ENCODE measurements at regions not wholly inside any gene's neighbourhood (a gene's known extent, or its start where the extent isn't known, plus 50 kb on each side); places are given as distances from the start of the nearest gene placed in this dataset.

- no peaks in the 10 kb centered on the region for H3K27me3 ChIP-seq (ENCODE audit: control insufficient read depth in 1 of 2, insufficient read depth in 1 of 2, low read length in 2 of 2)
- no peak overlapping the region for H3K4me2 ChIP-seq (ENCODE audit: low read length, poor library complexity, severe bottlenecking)
- no peak overlapping the region for H3K23ac ChIP-seq (ENCODE audit: low read length in 2 of 2)
- no peak overlapping the region for H2BK5ac ChIP-seq (ENCODE audit: low read depth, low read length, poor library complexity, severe bottlenecking)
- no peak overlapping the region for H3K27ac ChIP-seq (ENCODE audit: low read length, poor library complexity, severe bottlenecking)
- H3K79me1 ChIP-seq (replicated peaks; ENCODE audit: low read length, poor library complexity, severe bottlenecking) = no peaks in the 10 kb centered on the region
- no peak overlapping the region for H2AK5ac ChIP-seq (ENCODE audit: low read length, severe bottlenecking)
- no peak overlapping the region for H4K91ac ChIP-seq (ENCODE audit: low read length)
- no peaks in the 10 kb centered on the region for H3K36me3 ChIP-seq (ENCODE audit: control insufficient read depth in 1 of 2, insufficient read depth in 2 of 2, low read depth in 1 of 2, low read length in 2 of 2)
- no peaks in the 10 kb centered on the region for H3K9me3 ChIP-seq (ENCODE audit: control insufficient read depth, low read length)
- no peaks in the 10 kb centered on the region for H3K4me1 ChIP-seq (ENCODE audit: control insufficient read depth, insufficient read depth, low read depth, low read length)
- H3K14ac ChIP-seq (ENCODE audit: low read length in 2 of 2) = no peak overlapping the region
- H3K18ac ChIP-seq (ENCODE audit: low read depth in 1 of 2, low read length in 2 of 2) = peak overlapping the region in 1 of 2 experiments; percentile 12
- H4K8ac ChIP-seq (ENCODE audit: low read length) = no peak overlapping the region
- no peak overlapping the region for H3K4me3 ChIP-seq (ENCODE audit: insufficient read depth in 1 of 2, low read depth in 1 of 2, low read length in 2 of 2)
- no peak overlapping the region for H2BK12ac ChIP-seq (ENCODE audit: low read length in 2 of 2)
- H2AFZ ChIP-seq (ENCODE audit: low read depth, low read length) = no peak overlapping the region
- no peak overlapping the region for H3K4ac ChIP-seq (ENCODE audit: low read depth in 1 of 2, low read length in 2 of 2)
- H2BK120ac ChIP-seq (ENCODE audit: low read depth, low read length) = no peak overlapping the region
- no peak for DNase-seq
- peak overlapping the region; percentile 65 for H3K9ac ChIP-seq (ENCODE audit: low read length)
- H2BK15ac ChIP-seq (ENCODE audit: low read depth, poor library complexity, severe bottlenecking) = no peak overlapping the region
Measured at GRCh38 chr17:68718465-68718864, 117.3 kb upstream of the FAM20A start.

- Histone ChIP-seq H3K27me3 (ENCODE audit: control insufficient read depth in 1 of 2, insufficient read depth in 1 of 2, low read length in 2 of 2) (peaks cover 0 to 13% of the 10 kb centered on the region in 2 experiments), H3K27ac (ENCODE audit: low read length, poor library complexity, severe bottlenecking) (no peak overlapping the region), H2AK5ac (ENCODE audit: low read length, severe bottlenecking) (no peak overlapping the region), H3K9ac (ENCODE audit: low read length) (no peak overlapping the region), H3K23ac (ENCODE audit: low read length in 2 of 2) (no peak overlapping the region), H2AFZ (ENCODE audit: low read depth, low read length) (no peak overlapping the region), H2BK15ac (ENCODE audit: low read depth, poor library complexity, severe bottlenecking) (no peak overlapping the region), H3K9me3 (ENCODE audit: control insufficient read depth, low read length) (no peaks in the 10 kb centered on the region), H3K4me3 (ENCODE audit: insufficient read depth in 1 of 2, low read depth in 1 of 2, low read length in 2 of 2) (no peak overlapping the region), H3K4me1 (ENCODE audit: control insufficient read depth, insufficient read depth, low read depth, low read length) (no peaks in the 10 kb centered on the region), H3K14ac (ENCODE audit: low read length in 2 of 2) (no peak overlapping the region), H3K18ac (ENCODE audit: low read depth in 1 of 2, low read length in 2 of 2) (peak overlapping the region in 1 of 2 experiments; percentile 52), H2BK120ac (ENCODE audit: low read depth, low read length) (no peak overlapping the region), H4K91ac (ENCODE audit: low read length) (peak overlapping the region; percentile 36), H2BK5ac (ENCODE audit: low read depth, low read length, poor library complexity, severe bottlenecking) (no peak overlapping the region), H2BK12ac (ENCODE audit: low read length in 2 of 2) (peak overlapping the region; percentile 44 to 55), H3K4ac (ENCODE audit: low read depth in 1 of 2, low read length in 2 of 2) (peak overlapping the region; percentile 46 to 54), H4K8ac (ENCODE audit: low read length) (peak overlapping the region; percentile 59), H3K79me1 (replicated peaks; ENCODE audit: low read length, poor library complexity, severe bottlenecking) (no peaks in the 10 kb centered on the region), H3K36me3 (ENCODE audit: control insufficient read depth in 1 of 2, insufficient read depth in 2 of 2, low read depth in 1 of 2, low read length in 2 of 2) (no peaks in the 10 kb centered on the region), H3K4me2 (ENCODE audit: low read length, poor library complexity, severe bottlenecking) (no peak overlapping the region)
- no peak for DNase-seq
- WGBS = 100% methylated on average over 1 of the region's 2 CpGs
Measured at GRCh38 chr17:68714676-68715075, 113.5 kb upstream of the FAM20A start.

- H2BK15ac ChIP-seq (ENCODE audit: low read depth, poor library complexity, severe bottlenecking) = no peak overlapping the region
- no peak overlapping the region for H3K4me2 ChIP-seq (ENCODE audit: low read length, poor library complexity, severe bottlenecking)
- H3K27ac ChIP-seq (ENCODE audit: low read length, poor library complexity, severe bottlenecking) = no peak overlapping the region
- 2% methylated on average over 4 of the region's 4 CpGs for WGBS
- no peak overlapping the region for H2AFZ ChIP-seq (ENCODE audit: low read depth, low read length)
- no peaks in the 10 kb centered on the region for H3K36me3 ChIP-seq (ENCODE audit: control insufficient read depth in 1 of 2, insufficient read depth in 2 of 2, low read depth in 1 of 2, low read length in 2 of 2)
- no peak overlapping the region for H2AK5ac ChIP-seq (ENCODE audit: low read length, severe bottlenecking)
- H3K9ac ChIP-seq (ENCODE audit: low read length) = no peak overlapping the region
- H3K4me3 ChIP-seq (ENCODE audit: insufficient read depth in 1 of 2, low read depth in 1 of 2, low read length in 2 of 2) = no peak overlapping the region
- H2BK120ac ChIP-seq (ENCODE audit: low read depth, low read length) = no peak overlapping the region
- no peak overlapping the region for H4K8ac ChIP-seq (ENCODE audit: low read length)
- H2BK5ac ChIP-seq (ENCODE audit: low read depth, low read length, poor library complexity, severe bottlenecking) = no peak overlapping the region
- no peak overlapping the region for H4K91ac ChIP-seq (ENCODE audit: low read length)
- H3K27me3 ChIP-seq (ENCODE audit: control insufficient read depth in 1 of 2, insufficient read depth in 1 of 2, low read length in 2 of 2) = peaks cover 0 to 13% of the 10 kb centered on the region in 2 experiments
- no peaks in the 10 kb centered on the region for H3K4me1 ChIP-seq (ENCODE audit: control insufficient read depth, insufficient read depth, low read depth, low read length)
- no peak overlapping the region for H2BK12ac ChIP-seq (ENCODE audit: low read length in 2 of 2)
- DNase-seq = peak; percentile 78
- H3K9me3 ChIP-seq (ENCODE audit: control insufficient read depth, low read length) = no peaks in the 10 kb centered on the region
- no peak overlapping the region for H3K23ac ChIP-seq (ENCODE audit: low read length in 2 of 2)
- H3K14ac ChIP-seq (ENCODE audit: low read length in 2 of 2) = no peak overlapping the region
- H3K18ac ChIP-seq (ENCODE audit: low read depth in 1 of 2, low read length in 2 of 2) = no peak overlapping the region
- no peaks in the 10 kb centered on the region for H3K79me1 ChIP-seq (replicated peaks; ENCODE audit: low read length, poor library complexity, severe bottlenecking)
- no peak overlapping the region for H3K4ac ChIP-seq (ENCODE audit: low read depth in 1 of 2, low read length in 2 of 2)
Measured at GRCh38 chr17:68711858-68712257, 110.7 kb upstream of the FAM20A start.

- no peak overlapping the region for H4K8ac ChIP-seq (ENCODE audit: low read length)
- peak overlapping the region in 1 of 2 experiments; percentile 37 for H3K18ac ChIP-seq (ENCODE audit: low read depth in 1 of 2, low read length in 2 of 2)
- H3K4ac ChIP-seq (ENCODE audit: low read depth in 1 of 2, low read length in 2 of 2) = peak overlapping the region in 1 of 2 experiments; percentile 24
- H2AFZ ChIP-seq (ENCODE audit: low read depth, low read length) = no peak overlapping the region
- H2BK12ac ChIP-seq (ENCODE audit: low read length in 2 of 2) = peak overlapping the region in 1 of 2 experiments; percentile 15
- no peaks in the 10 kb centered on the region for H3K79me1 ChIP-seq (replicated peaks; ENCODE audit: low read length, poor library complexity, severe bottlenecking)
- peaks cover 0 to 13% of the 10 kb centered on the region in 2 experiments for H3K27me3 ChIP-seq (ENCODE audit: control insufficient read depth in 1 of 2, insufficient read depth in 1 of 2, low read length in 2 of 2)
- H2BK5ac ChIP-seq (ENCODE audit: low read depth, low read length, poor library complexity, severe bottlenecking) = no peak overlapping the region
- H2AK5ac ChIP-seq (ENCODE audit: low read length, severe bottlenecking) = no peak overlapping the region
- no peak overlapping the region for H3K27ac ChIP-seq (ENCODE audit: low read length, poor library complexity, severe bottlenecking)
- H3K9me3 ChIP-seq (ENCODE audit: control insufficient read depth, low read length) = no peaks in the 10 kb centered on the region
- H4K91ac ChIP-seq (ENCODE audit: low read length) = no peak overlapping the region
- H2BK15ac ChIP-seq (ENCODE audit: low read depth, poor library complexity, severe bottlenecking) = no peak overlapping the region
- no peak overlapping the region for H3K4me2 ChIP-seq (ENCODE audit: low read length, poor library complexity, severe bottlenecking)
- peak; percentile 12 for DNase-seq
- no peak overlapping the region for H3K23ac ChIP-seq (ENCODE audit: low read length in 2 of 2)
- no peak overlapping the region for H3K14ac ChIP-seq (ENCODE audit: low read length in 2 of 2)
- no peaks in the 10 kb centered on the region for H3K4me1 ChIP-seq (ENCODE audit: control insufficient read depth, insufficient read depth, low read depth, low read length)
- peak overlapping the region; percentile 80 for H3K9ac ChIP-seq (ENCODE audit: low read length)
- no peaks in the 10 kb centered on the region for H3K36me3 ChIP-seq (ENCODE audit: control insufficient read depth in 1 of 2, insufficient read depth in 2 of 2, low read depth in 1 of 2, low read length in 2 of 2)
- no peak overlapping the region for H2BK120ac ChIP-seq (ENCODE audit: low read depth, low read length)
- 92% methylated on average over 1 of the region's 1 CpG for WGBS
- H3K4me3 ChIP-seq (ENCODE audit: insufficient read depth in 1 of 2, low read depth in 1 of 2, low read length in 2 of 2) = peak overlapping the region in 1 of 2 experiments; percentile 65
Measured at GRCh38 chr17:68710976-68711375, 109.8 kb upstream of the FAM20A start.

All from mesenchymal stem cell (in vitro differentiated cells and primary cell).